ENCODE measurements at regions not wholly inside any gene's neighbourhood (a gene's known extent, or its start where the extent isn't known, plus 50 kb on each side); places are given as distances from the start of the nearest gene placed in this dataset.
"Not testable (repeated sequence)": the region's sequence is repeated elsewhere in the genome, so short reads cannot be mapped to it uniquely, and the experiment has no call there.

- TF ChIP-seq NONO (IDR thresholded peaks at IDR 0.05); MAZ (IDR thresholded peaks at IDR 0.05; ENCODE audit: borderline replicate concordance, low read depth, low read length): not testable (repeated sequence)
- TF ChIP-seq NONO (CRISPR knock-in tag; conservative IDR thresholded peaks at IDR 0.05) (peak; percentile 80), ZNF281 (CRISPR knock-in tag; IDR thresholded peaks at IDR 0.05; ENCODE audit: borderline replicate concordance) (peak; percentile 70), ZNF580 (CRISPR knock-in tag; IDR thresholded peaks at IDR 0.05; ENCODE audit: borderline replicate concordance, low read depth) (0 out of 2 replicates have a peak, but pooled peaks have one; percentile 37), NR2F1 (CRISPR knock-in tag; IDR thresholded peaks at IDR 0.05) (peak; percentile 19 to 32; a peak in 2 of 4 replicates), CBX5 (CRISPR knock-in tag; IDR thresholded peaks at IDR 0.05; ENCODE audit: borderline replicate concordance) (peak; percentile 62; the same call in 1 of the 2 replicates), NR2F2 (IDR thresholded peaks at IDR 0.05; ENCODE audit: borderline replicate concordance, low read depth) (0 out of 2 replicates have a peak, but pooled peaks have one; percentile 52), ZFP1 (CRISPR knock-in tag; IDR thresholded peaks at IDR 0.05) (peak; percentile 34; the same call in 1 of the 2 replicates), BCL6 (CRISPR knock-in tag; IDR thresholded peaks at IDR 0.05) (peak; percentile 86), CCDC6 (CRISPR knock-in tag; IDR thresholded peaks at IDR 0.05) (0 out of 2 replicates have a peak, but pooled peaks have one; percentile 36), PITX1 (CRISPR knock-in tag; IDR thresholded peaks at IDR 0.05) (peak; percentile 48; the same call in 1 of the 2 replicates), HMG20A (CRISPR knock-in tag; IDR thresholded peaks at IDR 0.05; ENCODE audit: borderline replicate concordance) (peak; percentile 83), ZNF782 (CRISPR knock-in tag; IDR thresholded peaks at IDR 0.05; ENCODE audit: borderline replicate concordance) (peak; percentile 47; the same call in 1 of the 2 replicates), ZNF224 (CRISPR knock-in tag; IDR thresholded peaks at IDR 0.05) (0 out of 2 replicates have a peak, but pooled peaks have one; percentile 17), MIER3 (CRISPR knock-in tag; IDR thresholded peaks at IDR 0.05; ENCODE audit: borderline replicate concordance) (peak; percentile 89; the same call in 1 of the 2 replicates), NR2C2 (CRISPR knock-in tag; IDR thresholded peaks at IDR 0.05; ENCODE audit: borderline replicate concordance) (peak; percentile 74), FOXJ3 (CRISPR knock-in tag; IDR thresholded peaks at IDR 0.05; ENCODE audit: borderline replicate concordance) (peak; percentile 96), MAZ (CRISPR knock-in tag; IDR thresholded peaks at IDR 0.05; ENCODE audit: low read depth) (peak; percentile 40; the same call in 1 of the 2 replicates), HDAC2 (CRISPR knock-in tag; IDR thresholded peaks at IDR 0.05) (peak; percentile 61; the same call in 1 of the 2 replicates), HDAC1 (CRISPR knock-in tag; IDR thresholded peaks at IDR 0.05) (peak; percentile 74), MYPOP (CRISPR knock-in tag; IDR thresholded peaks at IDR 0.05) (peak; percentile 67; the same call in 1 of the 2 replicates), SKI (IDR thresholded peaks at IDR 0.05; ENCODE audit: partially characterized antibody) (peak; percentile 88), PPARG (CRISPR knock-in tag; conservative IDR thresholded peaks at IDR 0.05) (peak; percentile 26; the same call in 1 of the 2 replicates)
- TF ChIP-seq, protein P1, sequence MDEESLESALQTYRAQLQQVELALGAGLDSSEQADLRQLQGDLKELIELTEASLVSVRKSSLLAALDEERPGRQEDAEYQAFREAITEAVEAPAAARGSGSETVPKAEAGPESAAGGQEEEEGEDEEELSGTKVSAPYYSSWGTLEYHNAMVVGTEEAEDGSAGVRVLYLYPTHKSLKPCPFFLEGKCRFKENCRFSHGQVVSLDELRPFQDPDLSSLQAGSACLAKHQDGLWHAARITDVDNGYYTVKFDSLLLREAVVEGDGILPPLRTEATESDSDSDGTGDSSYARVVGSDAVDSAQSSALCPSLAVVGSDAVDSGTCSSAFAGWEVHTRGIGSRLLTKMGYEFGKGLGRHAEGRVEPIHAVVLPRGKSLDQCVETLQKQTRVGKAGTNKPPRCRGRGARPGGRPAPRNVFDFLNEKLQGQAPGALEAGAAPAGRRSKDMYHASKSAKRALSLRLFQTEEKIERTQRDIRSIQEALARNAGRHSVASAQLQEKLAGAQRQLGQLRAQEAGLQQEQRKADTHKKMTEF (CRISPR knock-in tag; IDR thresholded peaks at IDR 0.05), result peak; percentile 80; the same call in 1 of the 2 replicates
Observed at GRCh38 chr11:116667318-116667717, 105.5 kb downstream of the BUD13 start (continued).

Measured in HepG2 (cell line).